IMR-90 (cell line): ENCODE measurements at regions not wholly inside any gene's neighbourhood (a gene's known extent, or its start where the extent isn't known, plus 50 kb on each side); places are given as distances from the start of the nearest gene placed in this dataset.
A peak's percentile ranks its signal among the peaks of the same experiment; 100 is the strongest.

Experiments used
- ATAC-seq: fragments of 200-7000 bp; cut with Tn5 transposase; 2 replicates; pipeline ENCODE4 v1.9.1; 2020; ENCODE audit warnings: low read depth, mild to moderate bottlenecking, moderate library complexity
- BruUV-seq: library from RNA; stranded (reverse); fragments of 400-500 nt; replicated peaks from 2 replicates; lab custom pipeline; 2021; lab: Mats Ljungman, UMichigan
- CTCF ChIA-PET: fragments of 300-600 bp; formaldehyde crosslinking; extraction: SDS; loops from one replicate; lab custom pipeline; 2021; ENCODE audit warnings: antibody characterized with exemption; lab: Yijun Ruan, JAX
- POLR2A ChIA-PET: fragments of 300-600 bp; sonication (Branson Sonifier 250); formaldehyde crosslinking; loops from one replicate; lab custom pipeline; 2022; ENCODE audit warnings: antibody characterized with exemption; ENCODE audit not compliant: unreplicated experiment; lab: Charles Lee
- DNase-seq: peaks from one replicate; pipeline ENCODE4 v3.0.0; 2013
- H2AFZ ChIP-seq: replicated peaks from 2 replicates; pipeline ENCODE3; 2013; ENCODE audit warnings: low read length, mild to moderate bottlenecking; ENCODE audit not compliant: poor library complexity
- H2AK5ac ChIP-seq: 2 replicates; pipeline ENCODE4 v1.6.1; 2013; ENCODE audit warnings: low read depth, low read length, inconsistent platforms
- H2AK9ac ChIP-seq: replicated peaks from 2 replicates; pipeline ENCODE3; 2013; ENCODE audit warnings: mild to moderate bottlenecking, low read depth, low read length, moderate library complexity; ENCODE audit not compliant: poor library complexity
- H2BK120ac ChIP-seq: 2 replicates; pipeline ENCODE4 v1.6.1; 2013; ENCODE audit warnings: low read depth, low read length, inconsistent platforms
- H2BK15ac ChIP-seq: 3 replicates; pipeline ENCODE4 v1.6.1; 2013; ENCODE audit warnings: low read depth, low read length, inconsistent platforms
- H2BK20ac ChIP-seq: 2 replicates; pipeline ENCODE4 v1.6.1; 2013; ENCODE audit warnings: low read depth, mild to moderate bottlenecking, inconsistent platforms, low read length, moderate library complexity
- H2BK5ac ChIP-seq: 2 replicates; pipeline ENCODE4 v1.6.1; 2013; ENCODE audit warnings: mild to moderate bottlenecking, low read depth, low read length, inconsistent platforms; ENCODE audit not compliant: poor library complexity, severe bottlenecking
- H3K14ac ChIP-seq: replicated peaks from 2 replicates; pipeline ENCODE4 v1.6.1; 2013; ENCODE audit warnings: low read depth, low read length, inconsistent platforms
- H3K18ac ChIP-seq: 2 replicates; pipeline ENCODE4 v1.6.1; 2013; ENCODE audit warnings: low read depth, low read length, control low read depth
- H3K23ac ChIP-seq: 2 replicates; pipeline ENCODE4 v1.6.1; 2013; ENCODE audit warnings: low read depth, low read length, inconsistent platforms
- H3K27ac ChIP-seq: 2 replicates; pipeline ENCODE4 v1.5.1; 2013; ENCODE audit warnings: mild to moderate bottlenecking, control low read depth, low read length; ENCODE audit not compliant: insufficient read depth
- H3K27me3 ChIP-seq: 2 replicates; pipeline ENCODE4 v1.6.1; 2013; ENCODE audit warnings: low read length; ENCODE audit not compliant: control insufficient read depth, insufficient read depth
- H3K36me3 ChIP-seq: 2 replicates; pipeline ENCODE4 v1.6.1; 2013; ENCODE audit warnings: low read length, mixed read lengths; ENCODE audit not compliant: control insufficient read depth, insufficient read depth
- H3K4ac ChIP-seq: 2 replicates; pipeline ENCODE4 v1.6.1; 2013; ENCODE audit warnings: low read depth, low read length, inconsistent platforms
- H3K4me1 ChIP-seq: 2 replicates; pipeline ENCODE4 v1.6.1; 2013; ENCODE audit warnings: low read length, mixed read lengths; ENCODE audit not compliant: control insufficient read depth, insufficient read depth
- H3K4me2 ChIP-seq: 2 replicates; pipeline ENCODE4 v1.6.1; 2013; ENCODE audit warnings: low read depth, mild to moderate bottlenecking, control low read depth, low read length, moderate library complexity
- H3K4me3 ChIP-seq: 2 replicates; pipeline ENCODE4 v1.5.1; 2013; ENCODE audit warnings: low read depth, mild to moderate bottlenecking, control low read depth, low read length, moderate library complexity; ENCODE audit not compliant: insufficient read depth
- H3K56ac ChIP-seq: 2 replicates; pipeline ENCODE4 v1.6.1; 2013; ENCODE audit warnings: low read length, inconsistent platforms; ENCODE audit not compliant: insufficient read depth; ENCODE audit errors: extremely low read depth
- H3K79me1 ChIP-seq, 2 experiments: 2 replicates each; pipeline ENCODE4 v1.6.1; 2013; ENCODE audit warnings: low read length in 2 of 2, inconsistent platforms in 1 of 2, low read depth in 1 of 2
- H3K9ac ChIP-seq: 2 replicates; pipeline ENCODE4 v1.6.1; 2013; ENCODE audit warnings: low read depth, low read length, control low read depth
- H3K9me1 ChIP-seq: 2 replicates; pipeline ENCODE4 v1.6.1; 2013; ENCODE audit warnings: low read length, inconsistent platforms; ENCODE audit not compliant: insufficient read depth
- H3K9me3 ChIP-seq: 2 replicates; pipeline ENCODE4 v1.6.1; 2013; ENCODE audit warnings: low read length; ENCODE audit not compliant: control insufficient read depth, insufficient read depth
- H4K20me1 ChIP-seq: 2 replicates; pipeline ENCODE4 v1.6.1; 2013; ENCODE audit warnings: low read length, inconsistent platforms; ENCODE audit not compliant: insufficient read depth
- H4K5ac ChIP-seq: 2 replicates; pipeline ENCODE4 v1.6.1; 2013; ENCODE audit warnings: mild to moderate bottlenecking, low read depth, low read length, control low read depth
- H4K8ac ChIP-seq, 2 experiments: 2 replicates each; pipeline ENCODE4 v1.6.1; 2013; ENCODE audit warnings: low read depth in 2 of 2, low read length in 2 of 2, control low read depth in 1 of 2, inconsistent platforms in 1 of 2
- H4K91ac ChIP-seq: 2 replicates; pipeline ENCODE4 v1.6.1; 2013; ENCODE audit warnings: low read depth, low read length, inconsistent platforms; ENCODE audit not compliant: insufficient read depth
- BHLHE40 ChIP-seq: fragments of 150-350 bp; IDR thresholded peaks from 2 replicates; pipeline ENCODE4 v1.6.1; 2016; ENCODE audit warnings: mild to moderate bottlenecking, low read depth, low read length
- CHD1 ChIP-seq: IDR thresholded peaks from 2 replicates; pipeline ENCODE4 v1.6.1; 2012; ENCODE audit warnings: low read depth, low read length, improper control_type of control experiment
- FOS ChIP-seq: fragments of 150-350 bp; IDR thresholded peaks from 2 replicates; pipeline ENCODE4 v1.6.1; 2016; ENCODE audit warnings: low read depth, low read length
- MAFK ChIP-seq: IDR thresholded peaks from 2 replicates; pipeline ENCODE4 v1.6.1; 2012; ENCODE audit warnings: low read depth, low read length, improper control_type of control experiment
- MXI1 ChIP-seq: IDR thresholded peaks from 2 replicates; pipeline ENCODE4 v1.6.1; 2012; ENCODE audit warnings: low read depth, mild to moderate bottlenecking, low read length, moderate library complexity, borderline replicate concordance
- NFE2L2 ChIP-seq: fragments of 150-350 bp; IDR thresholded peaks from 2 replicates; pipeline ENCODE4 v1.6.1; 2016; ENCODE audit warnings: low read depth, mild to moderate bottlenecking, low read length
- RFX5 ChIP-seq: IDR thresholded peaks from 2 replicates; pipeline ENCODE4 v1.8.0; 2012; ENCODE audit warnings: low read depth, mild to moderate bottlenecking, low read length, moderate library complexity
- WGBS, 2 experiments: methylation state at CpG; one replicate each; pipeline versions ENCODE4 v1.1.5 to v1.1.7; 2013; ENCODE audit warnings: missing lambda C conversion rate in 2 of 2; ENCODE audit not compliant: insufficient read length in 1 of 2; ENCODE audit errors: extremely low coverage in 2 of 2; 5-methylcytosine and 5-hydroxymethylcytosine counted together
- dilution Hi-C: fragments of 300-500 bp; cut with HindIII; formaldehyde crosslinking; loops from one replicate; pipeline ENCODE4 v1.14.3; 2018; ENCODE audit warnings: low sequenced_read_pairs; ENCODE audit not compliant: unreplicated experiment
- in situ Hi-C: fragments of 300-500 bp; cut with MboI; formaldehyde crosslinking; loops from 3 replicates; pipeline ENCODE4 v1.14.3; 2019; ENCODE audit warnings: low sequenced_read_pairs, inconsistent platforms, mixed read lengths
- intact Hi-C: fragments of 100-400 bp; cut with micrococcal nuclease; formaldehyde crosslinking; loops from 2 replicates; pipeline ENCODE4 v1.10.0; 2022

DNA sequence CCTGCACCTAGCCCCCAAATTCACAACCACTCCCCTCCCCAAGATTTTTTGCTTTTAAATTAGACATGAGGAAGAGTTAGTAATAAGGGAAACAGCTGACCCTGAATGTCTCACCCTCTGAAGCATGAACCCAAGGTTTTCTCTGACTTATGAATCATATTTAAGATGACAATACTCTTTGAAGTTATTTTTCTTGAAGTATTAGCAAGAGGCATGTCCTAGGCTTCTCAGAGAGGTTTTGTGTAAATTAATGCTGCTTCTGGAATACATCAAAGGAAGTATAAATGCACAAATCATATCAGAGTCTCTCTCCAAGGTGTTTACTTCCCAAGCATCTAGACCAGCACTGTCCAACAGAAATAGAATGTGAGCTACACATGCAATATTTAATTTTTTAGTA is 408.1 kb upstream of the MARCKS start (continued):
- TF ChIP-seq CHD1 (no peak), BHLHE40 (no peak), MXI1 (no peak), NFE2L2 (no peak)

DNA sequence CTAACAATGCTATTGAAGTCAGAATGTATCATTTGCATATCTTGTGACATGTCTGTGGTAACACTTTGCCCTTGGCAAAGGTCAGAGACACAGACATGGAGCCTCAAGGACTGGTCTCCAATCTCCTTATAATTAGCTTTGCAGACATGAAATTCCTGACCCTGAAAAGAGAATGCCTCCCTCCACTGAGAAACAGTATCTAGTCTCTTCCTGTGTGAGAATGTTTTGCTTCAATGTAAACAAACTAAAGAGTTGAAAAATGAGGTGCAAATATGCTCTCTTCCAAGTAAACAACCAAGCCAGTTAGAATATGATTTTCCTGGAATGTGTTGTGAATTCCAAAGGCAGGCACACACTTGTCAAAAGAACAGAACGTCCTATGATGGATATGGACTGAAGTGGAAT is 407.1 kb upstream of the MARCKS start:
- CTCF ChIA-PET = interaction anchor here (0.5 to 1.2 kb wide), 2 partner anchors 10 to 238 kb away, joined by 3 to 4 read pairs; no protein-coding TSS in a partner anchor
- POLR2A ChIA-PET = no interaction called here
- Histone ChIP-seq H3K9me1 (peaks cover 3% of the 10 kb centered on the region; the same call in 1 of the 2 replicates), H3K4ac (peak overlapping the region; percentile 70), H4K91ac (no peak overlapping the region), H3K14ac (0 out of 2 replicates have a peak overlapping the region, but pooled peaks have one; percentile 26), H2BK15ac (no peak overlapping the region; the same call in 2 of the 3 replicates), H3K56ac (no peak overlapping the region), H3K4me3 (no peak overlapping the region), H3K23ac (no peak overlapping the region), H3K4me1 (peaks cover 1% of the 10 kb centered on the region; the same call in 1 of the 2 replicates), H3K9ac (no peak overlapping the region), H3K18ac (peak overlapping the region; percentile 21; the same call in 1 of the 2 replicates), H2BK120ac (peak overlapping the region; percentile 64), H2BK5ac (peak overlapping the region; percentile 66), H3K4me2 (peak overlapping the region; percentile 8; the same call in 1 of the 2 replicates), H2AK9ac (no peak overlapping the region), H3K27ac (peak overlapping the region; percentile 6; the same call in 1 of the 2 replicates), H4K5ac (peak overlapping the region; percentile 15; the same call in 1 of the 2 replicates), H2AK5ac (no peak overlapping the region), H3K36me3 (no peaks in the 10 kb centered on the region), H4K8ac (peak overlapping the region in 1 of 2 experiments; percentile 55; a peak in 2 of 4 replicates), H3K27me3 (no peaks in the 10 kb centered on the region), H4K20me1 (no peaks in the 10 kb centered on the region), H2AFZ (no peak overlapping the region), H3K79me1 (no peaks in the 10 kb centered on the region), H3K9me3 (no peaks in the 10 kb centered on the region), H2BK20ac (0 out of 2 replicates have a peak overlapping the region, but pooled peaks have one; percentile 67)
- intact Hi-C loops = no loop called here
- no peak for TF ChIP-seq FOS
- TF ChIP-seq MAFK = no peak
- TF ChIP-seq RFX5 = no peak
- dilution Hi-C loops = no loop called here
- in situ Hi-C loops = no loop called here
- ATAC-seq = peak; percentile 44
- WGBS, 2 experiments = no CpG with 5 or more reads among the region's 1 CpG
- DNase-seq = peak; percentile 51
- no TSS peak for BruUV-seq
